ENCODE measurements at regions not wholly inside any gene's neighbourhood (a gene's known extent, or its start where the extent isn't known, plus 50 kb on each side); places are given as distances from the start of the nearest gene placed in this dataset.
A peak's percentile ranks its signal among the peaks of the same experiment; 100 is the strongest.

DNA sequence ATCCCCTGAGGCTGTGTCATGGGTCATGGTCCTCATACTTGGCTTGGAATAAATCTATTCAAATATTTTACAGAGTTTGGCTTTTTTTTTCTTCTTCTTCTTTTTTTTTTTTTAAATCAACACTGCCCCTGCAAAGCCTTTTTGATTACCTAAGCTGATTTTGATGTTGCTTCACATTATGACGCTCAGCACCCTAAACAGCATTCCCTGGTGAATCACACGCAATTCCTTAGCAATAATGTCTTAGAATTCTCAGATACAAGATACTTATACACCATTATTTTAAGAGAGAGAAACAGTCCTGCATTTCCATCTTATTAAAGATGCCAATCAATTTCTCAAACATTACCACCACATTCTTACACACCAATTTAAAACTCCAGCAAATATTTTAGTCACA lies 323.7 kb upstream of the IGFBP3 start:
- Mint-ChIP-seq H3K4me1 (peaks cover 10% of the 10 kb centered on the region; the same call in 1 of the 3 replicates), H3K36me3 (ENCODE audit: low read depth) (peaks cover 2% of the 10 kb centered on the region; the same call in 2 of the 3 replicates), H3K27me3 (ENCODE audit: insufficient read depth, low read depth, poor library complexity) (no peaks in the 10 kb centered on the region), H3K4me3 (no peak overlapping the region), H3K27ac (no peak overlapping the region), H3K9me3 (peaks cover 3% of the 10 kb centered on the region; the same call in 1 of the 3 replicates)
- Histone ChIP-seq H3K27me3 (ENCODE audit: insufficient read depth) (no peaks in the 10 kb centered on the region), H3K9me2 (ENCODE audit: insufficient read depth) (0 out of 2 replicates have a peak, but pooled peaks cover 4% of the 10 kb centered on the region), H3K79me2 (replicated peaks; ENCODE audit: insufficient read depth) (no peaks in the 10 kb centered on the region), H2AFZ (peak overlapping the region; percentile 43; the same call in 1 of the 2 replicates), H3K36me3 (ENCODE audit: insufficient read depth) (no peaks in the 10 kb centered on the region), H3F3A (replicated peaks; ENCODE audit: low read depth) (no peaks in the 10 kb centered on the region), H3K4me1 (ENCODE audit: insufficient read depth) (no peaks in the 10 kb centered on the region), H3K27ac (ENCODE audit: low read depth) (no peak overlapping the region), H3K4me3 (no peak overlapping the region), H3K4me2 (no peak overlapping the region), H4K20me1 (replicated peaks; ENCODE audit: insufficient read depth) (no peaks in the 10 kb centered on the region)
- TF ChIP-seq NANOG (IDR thresholded peaks at IDR 0.05; ENCODE audit: borderline replicate concordance) (no peak), EZH2 (IDR thresholded peaks at IDR 0.05; ENCODE audit: low read depth, unreplicated experiment) (no peak), STAT1 (IDR thresholded peaks at IDR 0.05; ENCODE audit: unreplicated experiment) (no peak), JUNB (IDR thresholded peaks at IDR 0.05; ENCODE audit: unreplicated experiment) (no peak), EZH2phosphoT487 (IDR thresholded peaks at IDR 0.05; ENCODE audit: unreplicated experiment) (no peak), ZNF331 (CRISPR knock-in tag; IDR thresholded peaks at IDR 0.05; ENCODE audit: low read depth) (no peak), POLR2AphosphoS5 (IDR thresholded peaks at IDR 0.05; ENCODE audit: low read depth) (no peak), CREB1 (CRISPR knock-in tag; IDR thresholded peaks at IDR 0.05; ENCODE audit: low read depth) (no peak), ZNF114 (CRISPR knock-in tag; IDR thresholded peaks at IDR 0.05) (no peak)
- TF ChIP-seq, protein P1, sequence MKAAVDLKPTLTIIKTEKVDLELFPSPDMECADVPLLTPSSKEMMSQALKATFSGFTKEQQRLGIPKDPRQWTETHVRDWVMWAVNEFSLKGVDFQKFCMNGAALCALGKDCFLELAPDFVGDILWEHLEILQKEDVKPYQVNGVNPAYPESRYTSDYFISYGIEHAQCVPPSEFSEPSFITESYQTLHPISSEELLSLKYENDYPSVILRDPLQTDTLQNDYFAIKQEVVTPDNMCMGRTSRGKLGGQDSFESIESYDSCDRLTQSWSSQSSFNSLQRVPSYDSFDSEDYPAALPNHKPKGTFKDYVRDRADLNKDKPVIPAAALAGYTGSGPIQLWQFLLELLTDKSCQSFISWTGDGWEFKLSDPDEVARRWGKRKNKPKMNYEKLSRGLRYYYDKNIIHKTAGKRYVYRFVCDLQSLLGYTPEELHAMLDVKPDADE (IDR thresholded peaks at IDR 0.05) = no peak
- TF ChIP-seq, protein P2, sequence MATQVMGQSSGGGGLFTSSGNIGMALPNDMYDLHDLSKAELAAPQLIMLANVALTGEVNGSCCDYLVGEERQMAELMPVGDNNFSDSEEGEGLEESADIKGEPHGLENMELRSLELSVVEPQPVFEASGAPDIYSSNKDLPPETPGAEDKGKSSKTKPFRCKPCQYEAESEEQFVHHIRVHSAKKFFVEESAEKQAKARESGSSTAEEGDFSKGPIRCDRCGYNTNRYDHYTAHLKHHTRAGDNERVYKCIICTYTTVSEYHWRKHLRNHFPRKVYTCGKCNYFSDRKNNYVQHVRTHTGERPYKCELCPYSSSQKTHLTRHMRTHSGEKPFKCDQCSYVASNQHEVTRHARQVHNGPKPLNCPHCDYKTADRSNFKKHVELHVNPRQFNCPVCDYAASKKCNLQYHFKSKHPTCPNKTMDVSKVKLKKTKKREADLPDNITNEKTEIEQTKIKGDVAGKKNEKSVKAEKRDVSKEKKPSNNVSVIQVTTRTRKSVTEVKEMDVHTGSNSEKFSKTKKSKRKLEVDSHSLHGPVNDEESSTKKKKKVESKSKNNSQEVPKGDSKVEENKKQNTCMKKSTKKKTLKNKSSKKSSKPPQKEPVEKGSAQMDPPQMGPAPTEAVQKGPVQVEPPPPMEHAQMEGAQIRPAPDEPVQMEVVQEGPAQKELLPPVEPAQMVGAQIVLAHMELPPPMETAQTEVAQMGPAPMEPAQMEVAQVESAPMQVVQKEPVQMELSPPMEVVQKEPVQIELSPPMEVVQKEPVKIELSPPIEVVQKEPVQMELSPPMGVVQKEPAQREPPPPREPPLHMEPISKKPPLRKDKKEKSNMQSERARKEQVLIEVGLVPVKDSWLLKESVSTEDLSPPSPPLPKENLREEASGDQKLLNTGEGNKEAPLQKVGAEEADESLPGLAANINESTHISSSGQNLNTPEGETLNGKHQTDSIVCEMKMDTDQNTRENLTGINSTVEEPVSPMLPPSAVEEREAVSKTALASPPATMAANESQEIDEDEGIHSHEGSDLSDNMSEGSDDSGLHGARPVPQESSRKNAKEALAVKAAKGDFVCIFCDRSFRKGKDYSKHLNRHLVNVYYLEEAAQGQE (IDR thresholded peaks at IDR 0.05; ENCODE audit: unreplicated experiment) = no peak
- TF ChIP-seq, protein P3, sequence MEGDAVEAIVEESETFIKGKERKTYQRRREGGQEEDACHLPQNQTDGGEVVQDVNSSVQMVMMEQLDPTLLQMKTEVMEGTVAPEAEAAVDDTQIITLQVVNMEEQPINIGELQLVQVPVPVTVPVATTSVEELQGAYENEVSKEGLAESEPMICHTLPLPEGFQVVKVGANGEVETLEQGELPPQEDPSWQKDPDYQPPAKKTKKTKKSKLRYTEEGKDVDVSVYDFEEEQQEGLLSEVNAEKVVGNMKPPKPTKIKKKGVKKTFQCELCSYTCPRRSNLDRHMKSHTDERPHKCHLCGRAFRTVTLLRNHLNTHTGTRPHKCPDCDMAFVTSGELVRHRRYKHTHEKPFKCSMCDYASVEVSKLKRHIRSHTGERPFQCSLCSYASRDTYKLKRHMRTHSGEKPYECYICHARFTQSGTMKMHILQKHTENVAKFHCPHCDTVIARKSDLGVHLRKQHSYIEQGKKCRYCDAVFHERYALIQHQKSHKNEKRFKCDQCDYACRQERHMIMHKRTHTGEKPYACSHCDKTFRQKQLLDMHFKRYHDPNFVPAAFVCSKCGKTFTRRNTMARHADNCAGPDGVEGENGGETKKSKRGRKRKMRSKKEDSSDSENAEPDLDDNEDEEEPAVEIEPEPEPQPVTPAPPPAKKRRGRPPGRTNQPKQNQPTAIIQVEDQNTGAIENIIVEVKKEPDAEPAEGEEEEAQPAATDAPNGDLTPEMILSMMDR (conservative IDR thresholded peaks at IDR 0.05; ENCODE audit: low read depth in 2 of 2) = no peak
- TF ChIP-seq, protein P4, sequence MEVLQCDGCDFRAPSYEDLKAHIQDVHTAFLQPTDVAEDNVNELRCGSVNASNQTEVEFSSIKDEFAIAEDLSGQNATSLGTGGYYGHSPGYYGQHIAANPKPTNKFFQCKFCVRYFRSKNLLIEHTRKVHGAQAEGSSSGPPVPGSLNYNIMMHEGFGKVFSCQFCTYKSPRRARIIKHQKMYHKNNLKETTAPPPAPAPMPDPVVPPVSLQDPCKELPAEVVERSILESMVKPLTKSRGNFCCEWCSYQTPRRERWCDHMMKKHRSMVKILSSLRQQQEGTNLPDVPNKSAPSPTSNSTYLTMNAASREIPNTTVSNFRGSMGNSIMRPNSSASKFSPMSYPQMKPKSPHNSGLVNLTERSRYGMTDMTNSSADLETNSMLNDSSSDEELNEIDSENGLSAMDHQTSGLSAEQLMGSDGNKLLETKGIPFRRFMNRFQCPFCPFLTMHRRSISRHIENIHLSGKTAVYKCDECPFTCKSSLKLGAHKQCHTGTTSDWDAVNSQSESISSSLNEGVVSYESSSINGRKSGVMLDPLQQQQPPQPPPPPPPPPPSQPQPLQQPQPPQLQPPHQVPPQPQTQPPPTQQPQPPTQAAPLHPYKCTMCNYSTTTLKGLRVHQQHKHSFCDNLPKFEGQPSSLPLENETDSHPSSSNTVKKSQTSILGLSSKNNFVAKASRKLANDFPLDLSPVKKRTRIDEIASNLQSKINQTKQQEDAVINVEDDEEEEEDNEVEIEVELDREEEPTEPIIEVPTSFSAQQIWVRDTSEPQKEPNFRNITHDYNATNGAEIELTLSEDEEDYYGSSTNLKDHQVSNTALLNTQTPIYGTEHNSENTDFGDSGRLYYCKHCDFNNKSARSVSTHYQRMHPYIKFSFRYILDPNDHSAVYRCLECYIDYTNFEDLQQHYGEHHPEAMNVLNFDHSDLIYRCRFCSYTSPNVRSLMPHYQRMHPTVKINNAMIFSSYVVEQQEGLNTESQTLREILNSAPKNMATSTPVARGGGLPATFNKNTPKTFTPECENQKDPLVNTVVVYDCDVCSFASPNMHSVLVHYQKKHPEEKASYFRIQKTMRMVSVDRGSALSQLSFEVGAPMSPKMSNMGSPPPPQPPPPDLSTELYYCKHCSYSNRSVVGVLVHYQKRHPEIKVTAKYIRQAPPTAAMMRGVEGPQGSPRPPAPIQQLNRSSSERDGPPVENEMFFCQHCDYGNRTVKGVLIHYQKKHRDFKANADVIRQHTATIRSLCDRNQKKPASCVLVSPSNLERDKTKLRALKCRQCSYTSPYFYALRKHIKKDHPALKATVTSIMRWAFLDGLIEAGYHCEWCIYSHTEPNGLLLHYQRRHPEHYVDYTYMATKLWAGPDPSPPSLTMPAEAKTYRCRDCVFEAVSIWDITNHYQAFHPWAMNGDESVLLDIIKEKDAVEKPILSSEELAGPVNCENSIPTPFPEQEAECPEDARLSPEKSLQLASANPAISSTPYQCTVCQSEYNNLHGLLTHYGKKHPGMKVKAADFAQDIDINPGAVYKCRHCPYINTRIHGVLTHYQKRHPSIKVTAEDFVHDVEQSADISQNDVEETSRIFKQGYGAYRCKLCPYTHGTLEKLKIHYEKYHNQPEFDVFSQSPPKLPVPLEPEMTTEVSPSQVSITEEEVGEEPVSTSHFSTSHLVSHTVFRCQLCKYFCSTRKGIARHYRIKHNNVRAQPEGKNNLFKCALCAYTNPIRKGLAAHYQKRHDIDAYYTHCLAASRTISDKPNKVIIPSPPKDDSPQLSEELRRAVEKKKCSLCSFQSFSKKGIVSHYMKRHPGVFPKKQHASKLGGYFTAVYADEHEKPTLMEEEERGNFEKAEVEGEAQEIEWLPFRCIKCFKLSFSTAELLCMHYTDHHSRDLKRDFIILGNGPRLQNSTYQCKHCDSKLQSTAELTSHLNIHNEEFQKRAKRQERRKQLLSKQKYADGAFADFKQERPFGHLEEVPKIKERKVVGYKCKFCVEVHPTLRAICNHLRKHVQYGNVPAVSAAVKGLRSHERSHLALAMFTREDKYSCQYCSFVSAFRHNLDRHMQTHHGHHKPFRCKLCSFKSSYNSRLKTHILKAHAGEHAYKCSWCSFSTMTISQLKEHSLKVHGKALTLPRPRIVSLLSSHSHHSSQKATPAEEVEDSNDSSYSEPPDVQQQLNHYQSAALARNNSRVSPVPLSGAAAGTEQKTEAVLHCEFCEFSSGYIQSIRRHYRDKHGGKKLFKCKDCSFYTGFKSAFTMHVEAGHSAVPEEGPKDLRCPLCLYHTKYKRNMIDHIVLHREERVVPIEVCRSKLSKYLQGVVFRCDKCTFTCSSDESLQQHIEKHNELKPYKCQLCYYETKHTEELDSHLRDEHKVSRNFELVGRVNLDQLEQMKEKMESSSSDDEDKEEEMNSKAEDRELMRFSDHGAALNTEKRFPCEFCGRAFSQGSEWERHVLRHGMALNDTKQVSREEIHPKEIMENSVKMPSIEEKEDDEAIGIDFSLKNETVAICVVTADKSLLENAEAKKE (CRISPR knock-in tag; IDR thresholded peaks at IDR 0.05) = no peak
- ATAC-seq = no peak
- no peak for DNase-seq (ENCODE audit: low spot score)
